ENCODE measurements at regions not wholly inside any gene's neighbourhood (a gene's known extent, or its start where the extent isn't known, plus 50 kb on each side); places are given as distances from the start of the nearest gene placed in this dataset.

DNA sequence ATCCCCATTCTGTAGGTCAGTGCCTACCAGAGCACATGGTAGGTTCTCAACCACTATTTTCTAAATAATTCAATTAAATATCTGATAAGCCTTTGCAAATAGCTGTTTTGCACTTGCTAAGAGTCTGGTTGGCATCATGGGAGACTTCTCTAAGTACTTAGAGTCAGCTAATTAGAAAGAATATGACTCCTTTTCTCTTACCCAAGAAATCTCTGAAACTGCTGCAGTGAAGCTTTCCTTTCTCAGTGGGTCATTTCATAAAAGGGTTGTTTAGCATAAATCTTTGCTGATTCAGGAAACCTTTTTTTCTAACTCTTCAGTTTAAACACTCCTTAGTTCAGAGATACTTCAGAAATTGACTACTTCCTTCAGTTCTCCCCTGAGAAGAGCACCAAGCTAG lies 438.9 kb downstream of the ADRA2A start:
- no peak overlapping the region for H3K4me3 ChIP-seq (ENCODE audit: low read depth, low read length)
- no peak for DNase-seq (ENCODE audit: low read depth)
- TF ChIP-seq, protein P1, sequence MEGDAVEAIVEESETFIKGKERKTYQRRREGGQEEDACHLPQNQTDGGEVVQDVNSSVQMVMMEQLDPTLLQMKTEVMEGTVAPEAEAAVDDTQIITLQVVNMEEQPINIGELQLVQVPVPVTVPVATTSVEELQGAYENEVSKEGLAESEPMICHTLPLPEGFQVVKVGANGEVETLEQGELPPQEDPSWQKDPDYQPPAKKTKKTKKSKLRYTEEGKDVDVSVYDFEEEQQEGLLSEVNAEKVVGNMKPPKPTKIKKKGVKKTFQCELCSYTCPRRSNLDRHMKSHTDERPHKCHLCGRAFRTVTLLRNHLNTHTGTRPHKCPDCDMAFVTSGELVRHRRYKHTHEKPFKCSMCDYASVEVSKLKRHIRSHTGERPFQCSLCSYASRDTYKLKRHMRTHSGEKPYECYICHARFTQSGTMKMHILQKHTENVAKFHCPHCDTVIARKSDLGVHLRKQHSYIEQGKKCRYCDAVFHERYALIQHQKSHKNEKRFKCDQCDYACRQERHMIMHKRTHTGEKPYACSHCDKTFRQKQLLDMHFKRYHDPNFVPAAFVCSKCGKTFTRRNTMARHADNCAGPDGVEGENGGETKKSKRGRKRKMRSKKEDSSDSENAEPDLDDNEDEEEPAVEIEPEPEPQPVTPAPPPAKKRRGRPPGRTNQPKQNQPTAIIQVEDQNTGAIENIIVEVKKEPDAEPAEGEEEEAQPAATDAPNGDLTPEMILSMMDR (IDR thresholded peaks at IDR 0.05; ENCODE audit: low read depth, low read length, missing control alignments), result no peak

DNA sequence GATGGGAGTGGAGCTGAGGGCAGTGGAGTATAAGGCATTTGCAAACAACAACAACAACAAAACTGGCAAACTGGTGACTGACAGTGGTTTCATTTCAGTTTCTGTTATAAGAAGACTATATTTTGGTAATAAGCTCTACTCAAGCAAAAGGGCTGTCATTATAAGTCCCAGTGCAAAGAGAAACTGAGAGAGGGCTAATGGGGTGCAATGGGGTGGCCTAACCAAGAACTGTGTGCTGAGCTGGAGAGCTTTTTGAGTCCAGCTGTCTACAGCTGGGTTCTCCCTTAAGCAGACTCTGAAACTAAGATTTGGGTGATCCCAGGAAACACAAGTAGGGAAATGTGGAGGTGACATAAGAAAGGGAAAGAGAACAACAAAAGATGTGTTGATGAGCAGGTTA lies 439.3 kb downstream of the ADRA2A start:
- DNase-seq (ENCODE audit: low read depth), result no peak
- no peak overlapping the region for H3K4me3 ChIP-seq (ENCODE audit: low read depth, low read length)
- TF ChIP-seq, protein P1 (IDR thresholded peaks at IDR 0.05; ENCODE audit: low read depth, low read length, missing control alignments), result no peak

DNA sequence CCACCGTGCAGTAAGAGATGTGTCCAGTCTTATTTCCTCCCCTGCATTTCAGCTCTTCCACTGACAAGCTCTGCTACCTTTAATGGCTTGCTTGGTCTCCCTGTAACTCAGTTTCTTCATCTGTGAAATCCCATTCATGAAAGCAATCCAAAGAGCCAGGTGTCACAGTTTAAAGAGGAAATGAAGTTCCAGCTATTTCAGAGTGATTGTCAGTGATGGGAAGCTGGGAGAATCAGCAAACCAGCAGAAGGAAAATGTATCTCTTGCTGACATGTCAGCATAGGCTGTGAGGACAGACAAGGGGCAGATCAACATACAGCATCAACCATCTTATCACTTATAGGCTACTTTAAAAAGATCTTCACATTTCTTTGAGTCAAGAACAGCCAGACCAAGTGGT lies 445.3 kb downstream of the ADRA2A start:
- TF ChIP-seq, protein P1 (IDR thresholded peaks at IDR 0.05; ENCODE audit: low read depth, low read length, missing control alignments), result no peak
- H3K4me3 ChIP-seq (ENCODE audit: low read depth, low read length), result no peak overlapping the region
- no peak for DNase-seq (ENCODE audit: low read depth)

DNA sequence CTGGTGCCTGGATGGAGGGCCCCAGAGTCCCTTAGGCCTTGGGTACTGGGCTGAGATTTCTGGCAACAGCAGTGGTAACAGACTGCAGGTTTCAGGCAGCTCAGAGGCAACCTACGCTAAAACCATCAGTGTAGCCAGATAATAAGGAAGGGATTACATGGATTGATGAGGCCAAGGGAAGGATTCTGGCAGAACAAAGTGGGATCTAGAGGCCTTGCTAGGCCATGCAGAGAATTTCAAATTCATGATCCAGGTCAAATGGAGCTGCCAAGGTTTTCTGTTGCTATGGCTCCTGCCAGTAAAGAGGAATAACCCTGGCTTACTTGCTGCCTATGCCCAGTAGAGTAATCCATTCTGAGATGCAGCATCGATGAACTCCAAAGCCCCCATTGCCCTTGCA lies 445.7 kb downstream of the ADRA2A start:
- no peak overlapping the region for H3K4me3 ChIP-seq (ENCODE audit: low read depth, low read length)
- TF ChIP-seq, protein P1 (IDR thresholded peaks at IDR 0.05; ENCODE audit: low read depth, low read length, missing control alignments), result no peak
- no peak for DNase-seq (ENCODE audit: low read depth)

DNA sequence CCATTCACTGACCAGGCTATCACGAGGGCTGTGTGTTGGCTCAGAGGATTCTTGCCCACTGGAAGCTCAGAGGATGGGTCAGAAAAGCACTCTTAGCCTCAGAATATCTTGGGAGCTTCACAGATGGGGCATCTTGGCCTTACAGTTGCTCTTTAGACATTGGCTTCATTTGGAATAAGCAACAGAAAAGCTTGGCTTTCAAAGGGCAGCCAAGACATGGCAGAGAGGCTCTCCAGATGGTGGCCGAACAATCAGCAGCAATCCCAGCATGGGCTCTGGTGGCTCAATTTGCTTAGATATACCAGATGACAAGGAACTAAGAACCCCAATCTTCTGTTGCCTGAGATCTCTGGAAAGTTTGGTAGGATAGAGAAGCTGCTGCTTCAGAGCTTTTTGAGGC lies 446.2 kb downstream of the ADRA2A start:
- TF ChIP-seq, protein P1 (IDR thresholded peaks at IDR 0.05; ENCODE audit: low read depth, low read length, missing control alignments), result no peak
- H3K4me3 ChIP-seq (ENCODE audit: low read depth, low read length), result no peak overlapping the region
- no peak for DNase-seq (ENCODE audit: low read depth)

DNA sequence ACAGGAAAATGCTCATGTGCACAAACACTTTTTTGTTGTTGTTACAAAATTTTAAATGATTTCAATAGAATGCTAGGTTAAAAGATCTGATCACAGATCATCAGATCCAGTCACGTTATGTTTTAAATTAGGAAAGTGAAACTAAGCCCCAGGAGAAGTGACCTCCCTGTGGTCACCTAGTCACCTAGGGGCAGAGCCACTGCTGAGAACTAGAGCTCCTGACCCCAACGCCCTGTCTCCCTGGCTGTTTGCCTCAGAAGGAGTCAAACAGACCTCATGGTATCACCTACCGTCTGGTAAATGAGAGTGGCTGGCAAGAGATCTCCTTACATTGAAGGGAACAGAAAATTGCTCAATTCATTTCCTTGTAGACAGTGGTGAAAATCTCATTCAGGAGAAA lies 447.3 kb downstream of the ADRA2A start:
- DNase-seq (ENCODE audit: low read depth), result no peak
- H3K4me3 ChIP-seq (ENCODE audit: low read depth, low read length), result no peak overlapping the region
- TF ChIP-seq, protein P1 (IDR thresholded peaks at IDR 0.05; ENCODE audit: low read depth, low read length, missing control alignments), result no peak

DNA sequence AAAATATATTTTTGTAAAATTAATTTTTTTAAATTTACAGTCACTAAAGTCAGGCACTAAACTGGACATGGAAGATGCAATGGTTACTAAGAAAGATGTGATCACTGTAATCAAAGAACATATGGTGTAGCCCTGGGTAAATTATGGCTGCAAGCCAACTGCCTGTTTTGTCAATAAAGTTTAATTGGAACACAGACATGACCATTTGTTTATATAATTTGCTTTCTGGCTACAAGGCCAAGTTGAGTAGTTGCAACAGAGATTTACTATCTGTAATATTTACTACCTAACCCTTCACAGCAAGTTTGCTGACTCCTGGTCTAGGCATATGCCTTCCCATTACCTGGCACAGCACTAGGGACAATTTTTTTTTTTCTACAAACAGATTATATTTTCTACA lies 448.9 kb downstream of the ADRA2A start:
- TF ChIP-seq, protein P1 (IDR thresholded peaks at IDR 0.05; ENCODE audit: low read depth, low read length, missing control alignments), result no peak
- no peak overlapping the region for H3K4me3 ChIP-seq (ENCODE audit: low read depth, low read length)
- DNase-seq (ENCODE audit: low read depth), result no peak

Data from GM12864 (cell line).